C1 segment of cervical spinal cord (tissue), 14 donors: ENCODE measurements at regions not wholly inside any gene's neighbourhood (a gene's known extent, or its start where the extent isn't known, plus 50 kb on each side); places are given as distances from the start of the nearest gene placed in this dataset.

Experiments used
- DNase-seq, 14 donors: peaks; one replicate each; lab custom pipeline; 2025; lab: John Stamatoyannopoulos, UW

DNA sequence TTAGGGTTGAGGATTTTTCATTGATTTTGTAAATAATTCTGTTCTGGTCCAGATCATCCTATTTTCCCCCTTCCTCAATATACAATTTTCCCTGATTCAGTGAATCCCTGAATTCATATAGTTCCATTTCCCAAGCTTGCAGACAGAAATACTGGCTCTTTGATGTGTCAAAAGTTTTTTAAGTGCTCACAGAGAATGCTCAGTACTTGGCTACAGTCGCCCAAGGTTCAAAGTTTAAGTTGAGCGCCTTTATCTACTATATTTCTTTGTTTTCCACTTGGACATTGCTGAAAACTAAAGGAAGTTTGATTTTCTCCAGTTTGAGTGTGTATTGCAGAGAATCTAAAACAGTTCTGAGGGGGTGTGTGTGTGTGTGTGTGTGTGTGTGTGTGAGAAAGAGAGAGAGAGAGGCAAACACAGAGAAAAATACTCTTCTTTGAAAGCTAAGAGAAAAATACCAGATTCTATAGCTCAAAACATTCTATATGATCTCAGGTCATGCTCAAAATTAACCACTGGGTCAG, 136.2 kb upstream of the ACO1 start:
- DNase-seq: no peak

DNA sequence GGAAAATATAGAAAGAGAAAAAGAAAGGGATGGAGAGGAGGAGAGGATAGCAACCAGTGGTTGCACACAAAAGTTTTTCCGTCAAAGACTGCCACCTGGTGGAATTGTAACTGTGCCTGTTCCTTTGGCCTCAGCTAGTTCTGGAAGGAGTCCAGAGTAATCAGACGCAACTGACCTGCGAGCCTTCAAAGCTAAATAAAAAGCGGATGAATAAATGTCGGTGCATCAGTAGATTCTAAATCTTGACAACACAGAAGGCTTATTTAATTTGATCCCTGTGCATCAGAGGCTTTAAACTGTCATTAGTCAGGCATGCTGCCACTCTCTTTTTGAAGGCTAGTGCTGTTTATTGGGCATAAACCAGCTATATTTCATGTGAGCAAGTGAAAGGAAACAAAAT, 132.9 kb upstream of the ACO1 start:
- DNase-seq: peak in 7 of 14 donors; percentile 2 to 23 (median 7)

DNA sequence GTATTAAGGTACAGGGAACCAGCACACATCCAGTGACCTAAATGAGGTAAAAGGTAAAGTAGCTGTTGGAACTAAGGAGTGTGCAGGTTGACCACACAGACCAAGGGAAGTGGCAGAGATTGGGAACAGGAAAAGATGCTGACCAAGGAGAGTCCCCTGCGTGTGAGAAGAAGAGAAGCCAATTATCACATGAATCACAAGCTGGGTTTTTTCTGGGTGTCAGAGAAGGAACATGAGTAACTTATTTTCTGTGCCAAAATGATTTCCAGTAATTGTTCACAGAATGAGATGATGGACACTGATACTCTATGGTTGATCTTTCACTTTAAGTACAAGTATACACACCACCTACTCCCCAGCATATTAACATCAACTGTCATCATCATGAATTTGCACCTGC, 130.7 kb upstream of the ACO1 start:
- no peak for DNase-seq

DNA sequence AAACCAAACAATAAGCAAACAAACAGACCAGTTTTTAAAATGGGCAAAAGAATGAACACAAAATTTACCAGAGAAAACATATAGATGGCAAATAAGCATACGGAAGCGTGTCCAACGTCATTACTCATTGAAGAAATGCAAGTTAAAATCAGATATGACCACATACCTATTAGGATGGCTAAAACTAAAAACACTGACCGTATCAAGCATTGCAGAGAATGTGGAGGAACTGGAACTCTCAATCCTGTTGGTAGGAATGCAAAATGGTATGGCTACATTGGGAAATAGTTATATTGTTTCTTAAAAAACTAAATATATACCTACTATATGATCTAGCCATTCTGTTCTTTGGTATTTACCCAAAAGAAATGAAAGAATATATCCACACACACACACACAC, 129.4 kb upstream of the ACO1 start:
- no peak for DNase-seq

DNA sequence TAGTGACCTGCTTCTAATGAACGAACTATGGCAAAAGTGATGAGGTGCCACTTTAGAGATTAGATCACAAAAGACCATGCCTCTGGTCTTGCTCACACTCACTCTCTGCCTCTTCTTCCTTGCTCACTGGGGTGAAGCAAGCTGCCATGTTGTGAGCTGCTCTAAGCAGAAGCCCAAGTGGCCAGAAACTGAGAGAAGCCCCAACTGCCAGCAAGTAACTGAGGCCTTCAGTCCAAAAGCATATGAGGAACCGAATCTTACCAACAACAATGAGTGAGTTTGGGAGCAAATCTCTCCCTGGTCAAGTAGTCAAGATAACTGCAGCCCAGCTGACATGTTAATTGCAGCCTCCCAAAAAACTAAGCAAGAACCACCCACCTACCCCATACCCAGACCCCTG, 126.0 kb upstream of the ACO1 start:
- DNase-seq: no peak

DNA sequence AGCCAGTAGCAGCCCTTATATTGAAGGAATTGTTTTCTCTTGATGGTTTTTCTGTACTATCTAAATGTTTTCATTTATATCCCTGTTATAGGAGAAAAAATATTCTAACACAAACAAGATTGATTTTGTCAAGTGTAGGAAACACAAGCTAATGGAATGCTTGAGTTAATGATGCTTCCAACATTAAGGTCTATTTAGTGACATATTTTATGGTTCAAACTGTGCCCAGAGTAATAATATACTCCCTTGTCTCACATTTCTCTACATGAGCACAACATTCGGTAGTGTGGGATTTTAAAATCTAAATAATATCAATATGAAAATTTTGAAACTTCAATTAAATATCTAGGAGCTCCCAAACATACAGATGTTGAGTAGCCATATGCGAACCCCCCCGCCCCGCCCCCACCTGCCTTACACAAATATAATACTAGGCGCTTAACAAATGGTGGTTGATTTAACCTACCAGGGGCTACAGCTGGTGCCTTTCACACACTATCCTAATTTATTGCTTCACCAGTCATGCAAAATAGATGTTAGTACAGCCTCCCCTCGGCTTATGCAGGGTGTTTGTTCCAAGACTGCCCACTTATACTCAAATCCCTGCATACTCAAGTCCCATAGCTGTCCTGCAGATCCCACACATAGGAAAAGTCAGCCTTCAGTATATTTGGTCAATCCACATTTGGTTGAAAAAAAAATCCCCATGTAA, 124.1 kb upstream of the ACO1 start:
- DNase-seq: no peak

DNA sequence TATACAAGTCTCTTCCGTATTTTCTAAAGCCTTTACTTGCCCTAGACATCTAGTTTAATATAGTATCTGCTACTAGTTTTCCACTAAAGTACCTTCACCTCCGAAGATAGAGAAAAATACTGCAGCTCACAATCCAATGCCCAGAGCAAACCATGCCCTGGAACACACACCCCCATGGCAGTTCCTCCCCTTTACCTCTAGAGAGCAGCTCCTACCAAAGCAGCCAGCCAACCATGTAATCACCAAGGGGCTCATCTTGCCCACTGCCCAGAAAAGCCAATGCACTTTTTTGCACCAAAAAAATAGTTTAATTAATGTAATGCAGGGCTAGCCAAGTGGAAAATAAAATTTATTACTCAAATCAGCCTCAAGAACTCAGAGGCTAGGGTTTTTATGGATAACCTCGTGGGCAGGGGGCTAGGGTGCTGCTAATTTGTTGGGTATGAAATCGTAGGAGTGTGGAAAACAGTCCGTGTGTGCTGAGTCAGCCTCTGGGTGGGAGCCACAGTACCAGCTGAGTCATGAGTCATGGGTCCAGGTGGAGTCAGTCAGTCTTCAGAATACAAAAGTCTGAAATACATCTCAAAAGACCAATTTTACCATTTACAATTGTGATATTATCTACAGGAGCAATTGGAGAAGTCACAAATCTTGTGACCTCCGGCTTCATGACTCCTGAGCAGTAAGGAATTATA, 120.1 kb upstream of the ACO1 start:
- no peak for DNase-seq

DNA sequence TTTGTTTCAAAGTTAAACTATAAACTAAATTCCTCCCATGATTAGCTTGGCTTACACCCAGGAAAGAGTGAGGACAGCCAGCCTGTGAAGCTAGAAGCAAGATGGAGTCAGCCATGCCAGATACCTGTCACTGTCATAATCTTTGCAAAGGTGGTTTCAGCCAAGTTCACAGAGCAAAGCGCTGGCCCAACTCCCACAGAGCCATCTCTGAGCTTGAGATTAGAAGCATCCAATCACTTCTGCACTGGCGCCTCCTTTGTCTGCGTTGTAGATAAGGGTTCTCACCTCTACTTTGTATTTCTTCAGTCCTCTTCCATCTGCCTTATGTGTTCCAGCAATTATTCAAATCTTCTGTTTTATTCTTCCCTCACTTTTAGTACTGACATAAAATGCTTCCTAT, 119.4 kb upstream of the ACO1 start:
- no peak for DNase-seq

DNA sequence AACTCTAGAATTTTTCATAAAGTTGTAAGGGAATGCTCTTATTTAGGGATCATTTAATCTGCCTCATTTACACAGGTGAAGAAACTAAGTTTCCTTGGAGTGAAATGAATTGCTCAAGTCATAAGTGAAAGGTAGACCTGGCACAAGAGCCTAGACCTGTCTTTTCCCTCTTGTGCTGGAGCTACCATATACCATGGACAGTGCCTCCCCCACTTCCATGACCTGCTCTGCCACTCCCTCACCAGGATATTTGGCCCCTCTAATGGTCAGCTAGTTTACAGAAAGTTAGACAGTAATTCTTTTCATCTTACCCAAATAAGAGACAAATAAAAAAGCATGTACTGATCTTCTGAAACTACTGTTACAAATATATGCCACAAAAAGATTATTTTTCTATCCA, 105.5 kb upstream of the ACO1 start:
- no peak for DNase-seq

DNA sequence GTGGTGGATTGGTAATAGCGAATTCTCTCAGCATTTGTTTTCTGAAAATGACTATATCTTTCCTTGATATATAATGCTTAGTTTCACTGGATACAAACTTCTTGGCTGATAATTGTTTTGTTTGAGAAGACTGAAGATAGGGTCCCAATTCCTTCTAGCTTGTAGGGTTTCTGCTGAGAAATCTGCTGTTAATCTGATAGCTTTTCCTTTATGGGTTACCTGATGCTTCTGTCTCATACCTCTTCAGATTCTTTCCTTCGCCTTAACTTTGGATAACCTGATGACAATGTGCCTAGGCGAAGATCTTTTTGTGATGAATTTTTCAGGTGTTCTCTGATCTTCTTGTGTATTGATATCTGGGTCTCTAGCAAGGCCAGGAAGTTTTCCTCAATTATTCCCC, 94.7 kb upstream of the ACO1 start:
- no peak for DNase-seq

DNA sequence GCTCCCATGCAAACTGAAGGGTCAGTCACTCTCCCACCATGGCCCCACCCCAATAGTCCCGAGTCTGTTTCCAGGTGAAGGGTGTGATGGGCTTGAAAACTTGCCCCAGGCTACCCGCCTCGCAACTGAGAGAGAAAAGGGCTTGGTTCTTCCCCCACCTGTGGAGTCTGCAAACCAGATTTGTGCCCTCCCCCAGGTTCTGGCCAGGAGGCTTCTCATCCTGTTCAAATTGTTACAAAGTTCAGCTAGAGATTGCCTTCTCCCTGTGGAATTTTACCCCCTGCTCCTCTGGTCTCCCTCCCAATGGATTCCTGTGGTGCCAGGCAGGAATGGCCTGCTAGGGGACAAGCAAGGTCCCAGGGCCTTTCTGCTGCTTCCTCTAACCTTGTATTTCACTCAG, 93.1 kb upstream of the ACO1 start:
- DNase-seq: no peak

DNA sequence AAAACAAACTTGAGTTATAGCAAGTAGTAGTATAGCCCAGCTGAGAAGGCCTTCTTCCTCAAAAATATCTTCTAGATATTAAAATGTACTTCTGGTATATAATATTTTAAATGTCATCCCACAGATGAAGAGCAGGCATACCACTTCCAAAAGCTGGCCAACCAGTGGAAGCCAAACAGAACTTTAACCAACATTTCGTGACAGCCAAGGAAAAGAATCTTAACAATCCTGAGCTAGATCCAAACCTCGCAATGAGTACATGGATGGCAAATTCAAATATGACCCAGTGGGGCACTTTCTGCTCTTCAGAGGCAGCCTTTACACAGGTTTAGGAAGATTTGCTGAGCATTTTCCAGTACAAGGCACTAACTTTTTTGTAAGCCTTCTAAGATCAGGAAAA, 91.8 kb upstream of the ACO1 start:
- no peak for DNase-seq

DNA sequence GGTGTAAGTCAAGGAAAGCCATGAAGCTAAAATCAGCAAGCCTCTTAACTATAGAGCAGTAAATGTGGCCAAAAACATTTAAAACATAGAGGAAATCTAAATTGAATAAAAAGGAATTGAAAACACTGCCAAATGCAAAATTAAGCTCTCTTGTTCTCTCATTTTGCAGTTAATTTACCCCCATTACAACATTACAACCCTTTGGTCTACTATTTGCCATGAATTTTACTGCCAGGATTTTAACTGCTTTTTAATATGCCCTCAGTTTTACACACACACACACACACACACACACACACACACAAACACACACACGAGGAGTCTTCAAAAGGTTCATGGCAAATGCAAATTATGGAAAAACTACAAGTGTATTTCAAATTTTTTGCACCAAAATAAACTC, 91.4 kb upstream of the ACO1 start:
- no peak for DNase-seq

DNA sequence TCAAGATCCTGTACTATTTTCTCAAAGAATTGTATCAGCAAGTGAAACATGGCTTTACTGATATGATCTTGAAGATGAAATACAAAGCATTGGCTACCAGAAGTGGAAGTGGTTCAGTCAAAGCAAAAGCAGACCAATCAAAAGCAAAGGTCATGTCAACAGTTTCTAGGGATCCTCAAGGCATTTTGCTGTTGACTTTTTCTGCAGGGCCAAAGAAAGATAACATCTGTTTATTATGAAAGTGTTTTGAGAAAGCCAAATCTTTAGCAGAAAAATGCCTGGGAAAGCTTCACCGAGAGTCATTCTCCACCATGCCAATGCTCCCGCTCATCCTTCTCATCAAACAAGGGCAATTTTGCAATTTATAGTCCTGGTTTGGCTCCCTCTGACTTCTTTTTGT, 90.3 kb upstream of the ACO1 start:
- DNase-seq: no peak

DNA sequence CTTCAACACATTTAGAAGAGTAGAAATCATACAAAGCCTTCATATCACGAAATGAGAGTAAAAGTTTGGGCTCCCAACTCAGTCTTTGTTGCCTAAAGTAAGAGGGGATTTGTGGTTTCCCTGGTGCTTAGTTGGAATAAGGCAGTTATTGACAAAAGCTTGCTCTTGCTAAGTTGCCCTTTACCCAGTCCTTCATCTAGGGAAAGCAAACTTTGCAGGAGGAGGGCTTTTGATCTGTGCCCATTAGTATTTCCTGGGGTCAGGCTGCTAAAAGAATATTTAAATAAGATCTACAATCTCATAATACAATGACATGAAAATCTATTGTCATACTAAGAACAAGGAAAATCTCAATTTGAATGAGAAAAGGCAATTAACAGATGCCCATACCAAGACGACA, 84.1 kb upstream of the ACO1 start:
- no peak for DNase-seq

DNA sequence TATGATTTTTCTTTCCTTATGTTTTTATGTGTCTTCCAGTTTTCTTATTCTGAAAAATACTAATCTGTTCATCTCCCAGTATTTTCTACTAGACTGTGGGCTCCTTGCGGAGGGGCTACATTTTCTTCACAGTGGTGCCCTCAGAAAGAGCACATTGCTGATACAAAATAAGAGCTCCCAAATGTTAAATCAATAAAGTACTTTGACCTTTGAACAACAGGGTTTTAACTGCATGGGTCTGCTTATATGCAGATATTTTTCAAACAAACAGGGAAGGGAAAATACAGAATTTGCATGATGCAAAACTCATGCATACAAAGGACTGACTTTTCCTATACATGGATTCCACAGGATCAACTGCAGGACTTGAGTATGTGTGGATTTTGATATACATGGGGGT, 79.9 kb upstream of the ACO1 start:
- no peak for DNase-seq

DNA sequence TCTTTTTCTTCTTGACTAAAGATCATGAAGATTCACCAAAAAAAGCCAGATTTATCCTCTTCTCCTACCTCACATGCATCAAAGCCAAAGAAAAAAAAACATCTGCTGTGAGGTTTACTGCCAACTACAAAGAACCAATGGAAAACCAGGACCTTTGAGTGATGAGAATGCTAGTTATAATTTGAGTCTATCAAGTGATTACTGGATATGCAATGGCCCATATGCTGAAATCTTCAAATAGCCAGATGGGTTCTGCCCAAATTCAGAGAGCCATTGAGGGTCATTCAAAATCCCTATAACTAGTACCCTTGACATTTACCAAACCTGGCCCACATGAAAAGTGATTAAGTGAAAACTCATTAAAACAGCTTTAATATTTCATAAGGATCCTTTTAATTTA, 78.4 kb upstream of the ACO1 start:
- DNase-seq: no peak

DNA sequence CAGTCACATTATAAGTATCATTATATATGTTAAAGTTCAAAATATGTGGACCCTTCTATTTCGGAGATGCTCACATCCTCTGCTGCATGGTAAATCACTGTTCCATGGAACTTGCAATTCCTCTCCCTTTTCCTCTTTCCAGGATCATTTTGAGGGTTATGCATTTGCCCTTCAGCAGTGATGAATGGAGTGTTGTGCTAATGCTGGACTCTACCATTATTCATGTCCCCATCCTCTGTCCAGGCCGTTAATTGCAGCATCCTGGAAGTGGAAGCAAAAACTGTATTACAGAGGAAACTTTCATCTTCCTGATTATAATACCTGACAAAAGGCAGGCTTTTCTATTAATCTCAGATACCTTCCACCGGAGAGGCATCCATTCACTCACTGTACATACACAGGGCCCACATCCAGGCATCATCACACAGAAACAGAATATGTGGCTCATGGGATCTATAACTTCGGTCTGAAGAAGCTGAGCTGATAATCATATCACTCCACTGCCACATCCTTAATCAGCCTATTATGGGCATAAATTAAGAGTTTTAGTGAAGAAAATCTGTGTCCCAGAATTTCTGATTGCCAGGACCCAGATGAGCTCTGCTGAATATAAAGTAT, 65.0 kb upstream of the ACO1 start:
- no peak for DNase-seq

DNA sequence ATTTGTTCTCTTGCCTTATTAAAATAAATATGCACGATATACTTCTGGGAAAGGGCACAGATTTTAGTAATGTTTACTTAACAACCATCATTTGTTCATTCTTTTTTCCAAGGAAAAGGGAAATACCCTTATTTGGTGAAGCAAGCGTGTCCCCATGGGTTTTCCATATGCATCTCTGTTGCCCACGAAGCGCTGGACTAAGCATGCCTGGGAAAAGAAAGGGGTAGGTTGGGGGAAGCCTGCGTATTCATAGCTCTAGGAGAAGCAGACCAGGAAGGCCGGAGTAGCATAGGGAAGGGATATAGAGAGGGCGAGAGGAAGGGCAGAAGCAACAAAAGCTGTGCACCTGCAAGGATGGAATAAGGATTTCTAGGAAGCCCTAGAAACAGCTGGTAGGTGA, 61.8 kb upstream of the ACO1 start:
- DNase-seq: no peak

DNA sequence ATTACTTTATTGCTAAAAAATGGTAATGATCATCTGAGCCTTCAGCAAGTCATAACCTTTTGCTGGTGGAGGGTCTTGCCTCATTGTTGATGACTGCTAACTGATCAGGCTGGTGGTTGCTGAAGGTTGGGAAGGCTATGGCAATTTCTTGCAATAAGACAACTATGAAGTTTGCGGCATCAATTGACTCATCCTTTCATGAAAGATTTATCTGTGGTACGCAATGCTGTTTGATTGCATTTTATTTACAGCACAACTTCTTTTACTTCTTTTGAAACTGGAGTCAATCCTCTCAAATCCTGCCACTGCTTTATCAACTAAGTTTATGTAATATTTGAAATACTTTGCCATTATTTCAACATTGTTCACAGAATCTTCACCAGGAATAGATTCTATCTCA, 58.3 kb upstream of the ACO1 start:
- DNase-seq: no peak

DNA sequence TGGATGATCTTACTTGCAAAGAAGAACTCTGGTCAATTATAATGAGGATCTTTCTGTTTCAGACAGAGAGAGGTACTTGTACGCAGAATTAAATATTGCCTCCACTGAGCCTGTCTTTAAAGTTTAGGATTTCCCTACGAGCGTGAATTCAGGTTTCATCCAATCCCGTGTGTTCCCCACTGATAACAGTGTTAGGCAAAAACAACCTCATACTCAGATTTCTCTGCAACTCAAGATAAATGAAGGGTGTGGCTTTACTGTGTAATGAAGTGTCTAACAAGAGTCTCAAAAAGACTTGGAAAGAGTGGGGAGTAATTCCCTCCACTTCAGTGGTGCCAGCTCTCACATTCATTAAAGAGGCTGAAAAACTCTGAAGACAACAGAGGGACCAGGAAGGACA, 53.2 kb upstream of the ACO1 start:
- DNase-seq: no peak

DNA sequence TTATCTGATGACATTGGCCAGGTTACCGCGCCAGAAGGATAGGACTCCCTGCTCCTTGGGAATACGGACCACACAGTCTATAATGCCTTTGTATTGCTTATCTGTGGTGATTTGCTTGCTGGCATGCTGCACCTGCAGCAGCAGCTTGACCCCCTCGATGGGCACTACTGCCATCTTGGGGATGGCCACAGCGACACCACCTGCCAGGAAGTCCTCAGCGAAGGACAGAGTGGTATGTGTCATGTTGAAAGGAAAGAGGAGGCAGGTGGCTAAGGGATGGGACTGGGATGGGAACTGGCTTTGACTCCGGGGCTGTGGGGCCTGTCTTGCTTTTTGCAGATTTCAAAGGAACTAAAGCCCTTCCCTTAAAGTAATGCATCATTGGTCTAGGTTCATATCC, 50.3 kb upstream of the ACO1 start:
- no peak for DNase-seq
